ENCODE measurements at regions not wholly inside any gene's neighbourhood (a gene's known extent, or its start where the extent isn't known, plus 50 kb on each side); places are given as distances from the start of the nearest gene placed in this dataset.

- no peak for FAIRE-seq
Measured at GRCh38 chr9:30048396-30048795, 2336.0 kb upstream of the ACO1 start.

More at GRCh38 chr9:30048396-30048795, 2336.0 kb upstream of the ACO1 start:
- H3K27me3 ChIP-seq (replicated peaks in 1 of 4; ENCODE audit: control insufficient read depth in 3 of 4, extremely low read depth in 1 of 4, insufficient read depth in 3 of 4, low read length in 3 of 4) = no peaks in the 10 kb centered on the region
- no peak overlapping the region for H3K4me3 ChIP-seq (ENCODE audit: extremely low read depth in 1 of 4, insufficient read depth in 2 of 4, low read depth in 3 of 4, low read length in 4 of 4)
- H3K79me1 ChIP-seq (ENCODE audit: low read depth, low read length) = no peaks in the 10 kb centered on the region
- H2BK5ac ChIP-seq (ENCODE audit: low read depth, low read length) = no peak overlapping the region
- no peak overlapping the region for H3K4ac ChIP-seq (replicated peaks; ENCODE audit: insufficient read length, low read depth, low read length)
- 97% methylated on average over 8 of the region's 8 CpGs; no CpG with 5 or more reads in 1 of the 2 experiments for WGBS, 2 experiments (ENCODE audit: extremely low coverage in 1 of 2, insufficient coverage in 1 of 2, insufficient read length in 1 of 2, insufficient replicate concordance in 2 of 2, low coverage in 1 of 2, low lambda C conversion rate in 2 of 2, missing lambda C conversion rate in 1 of 2)
- H3K4me1 ChIP-seq (replicated peaks in 1 of 4; ENCODE audit: control insufficient read depth in 3 of 4, insufficient read depth in 4 of 4, low read length in 3 of 4) = no peaks in the 10 kb centered on the region
- no peaks in the 10 kb centered on the region for H3K79me2 ChIP-seq (ENCODE audit: control insufficient read depth in 1 of 2, insufficient read depth in 2 of 2, low read length in 2 of 2)
- H2AK5ac ChIP-seq (ENCODE audit: low read depth, low read length) = no peak overlapping the region
- no peak overlapping the region for H4K91ac ChIP-seq (replicated peaks; ENCODE audit: insufficient read length, low read length)
- DNase-seq (ENCODE audit: low read depth in 1 of 2, low spot score in 2 of 2) = no peak
- H3K23me2 ChIP-seq (ENCODE audit: low read depth, low read length) = no peaks in the 10 kb centered on the region
- no peak overlapping the region for H3K4me2 ChIP-seq (ENCODE audit: insufficient read depth in 1 of 2, low read depth in 2 of 2, low read length in 2 of 2)
- no peaks in the 10 kb centered on the region for H3K9me3 ChIP-seq (ENCODE audit: insufficient read depth in 2 of 2, low read depth in 1 of 2, low read length in 1 of 2)
- no peaks in the 10 kb centered on the region for H3K36me3 ChIP-seq (ENCODE audit: control insufficient read depth in 2 of 4, insufficient read depth in 4 of 4, low read length in 3 of 4)
- CTCF ChIA-PET (ENCODE audit: partially characterized antibody) = no interaction called here
- H3K14ac ChIP-seq (ENCODE audit: insufficient read length) = no peak overlapping the region
- no peak overlapping the region for H4K5ac ChIP-seq (ENCODE audit: insufficient read length, low read depth, low read length)
- no peak for TF ChIP-seq EGR1 (IDR thresholded peaks at IDR 0.05; ENCODE audit: borderline replicate concordance, low read depth, low read length)
- TF ChIP-seq RFX5 (IDR thresholded peaks at IDR 0.05; ENCODE audit: borderline replicate concordance, low read depth, low read length) = no peak
- TF ChIP-seq SP1 (IDR thresholded peaks at IDR 0.05; ENCODE audit: low read depth, low read length) = no peak
- TF ChIP-seq FOSL1 (IDR thresholded peaks at IDR 0.05; ENCODE audit: insufficient read depth, low read depth, low read length) = no peak
- no peak overlapping the region for H2AFZ ChIP-seq (ENCODE audit: low read length)
- H3K9ac ChIP-seq (replicated peaks in 1 of 4; ENCODE audit: extremely low read depth in 1 of 4, low read depth in 3 of 4, low read length in 3 of 4) = no peak overlapping the region
- no peak overlapping the region for H2BK15ac ChIP-seq (ENCODE audit: low read length)
- no peak overlapping the region for H3K18ac ChIP-seq (ENCODE audit: extremely low read depth, low read length)
- H3K23ac ChIP-seq (ENCODE audit: insufficient read length) = no peak overlapping the region
- H3K56ac ChIP-seq (replicated peaks; ENCODE audit: insufficient read length, low read depth, low read length) = no peak overlapping the region
- no peaks in the 10 kb centered on the region for H4K20me1 ChIP-seq (replicated peaks in 1 of 2; ENCODE audit: control insufficient read depth in 1 of 2, insufficient read depth in 2 of 2, low read length in 2 of 2)
- H2BK20ac ChIP-seq (ENCODE audit: low read length) = no peak overlapping the region
- POLR2A ChIA-PET (ENCODE audit: partially characterized antibody) = no interaction called here
- no peak overlapping the region for H4K8ac ChIP-seq (ENCODE audit: extremely low read depth, insufficient read depth, low read length)
- H2BK12ac ChIP-seq (ENCODE audit: low read depth, low read length) = no peak overlapping the region
- no peak overlapping the region for H3K27ac ChIP-seq (ENCODE audit: low read depth, low read length)
- H2BK120ac ChIP-seq (replicated peaks; ENCODE audit: low read depth, low read length) = no peak overlapping the region
